ENCODE measurements at regions not wholly inside any gene's neighbourhood (a gene's known extent, or its start where the extent isn't known, plus 50 kb on each side); places are given as distances from the start of the nearest gene placed in this dataset.

DNA sequence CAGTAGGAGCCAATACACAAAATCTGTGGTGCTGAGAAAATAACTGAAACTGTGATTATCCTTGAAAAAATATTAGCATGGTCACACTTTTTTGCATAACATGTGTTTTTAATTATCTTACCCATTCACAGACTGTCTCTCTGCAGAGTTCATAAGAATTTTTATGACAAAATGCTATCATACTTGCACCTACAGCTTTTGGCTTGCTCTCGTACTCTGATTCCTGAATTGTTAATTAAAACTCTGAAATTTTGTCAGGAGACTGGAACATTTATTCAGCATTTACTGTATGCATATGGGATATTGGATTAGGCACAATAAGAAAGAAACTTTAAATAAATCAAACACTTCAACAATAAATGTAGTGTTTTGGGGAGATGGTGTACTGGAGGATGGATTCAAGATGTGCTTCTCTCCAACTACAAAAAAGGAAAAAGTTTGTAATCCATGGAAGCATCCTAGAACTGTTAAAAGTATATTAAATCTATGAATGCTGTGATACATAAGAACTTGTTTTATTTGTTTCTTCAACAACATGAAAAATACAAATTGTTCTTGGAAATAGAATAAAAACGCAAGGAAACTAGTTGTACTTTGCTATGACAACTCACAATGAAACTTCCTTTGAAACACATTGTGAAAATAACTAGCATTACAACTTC is 260.5 kb downstream of the SPATA18 start:
- DNase-seq: no peak
- TF ChIP-seq, protein P1, sequence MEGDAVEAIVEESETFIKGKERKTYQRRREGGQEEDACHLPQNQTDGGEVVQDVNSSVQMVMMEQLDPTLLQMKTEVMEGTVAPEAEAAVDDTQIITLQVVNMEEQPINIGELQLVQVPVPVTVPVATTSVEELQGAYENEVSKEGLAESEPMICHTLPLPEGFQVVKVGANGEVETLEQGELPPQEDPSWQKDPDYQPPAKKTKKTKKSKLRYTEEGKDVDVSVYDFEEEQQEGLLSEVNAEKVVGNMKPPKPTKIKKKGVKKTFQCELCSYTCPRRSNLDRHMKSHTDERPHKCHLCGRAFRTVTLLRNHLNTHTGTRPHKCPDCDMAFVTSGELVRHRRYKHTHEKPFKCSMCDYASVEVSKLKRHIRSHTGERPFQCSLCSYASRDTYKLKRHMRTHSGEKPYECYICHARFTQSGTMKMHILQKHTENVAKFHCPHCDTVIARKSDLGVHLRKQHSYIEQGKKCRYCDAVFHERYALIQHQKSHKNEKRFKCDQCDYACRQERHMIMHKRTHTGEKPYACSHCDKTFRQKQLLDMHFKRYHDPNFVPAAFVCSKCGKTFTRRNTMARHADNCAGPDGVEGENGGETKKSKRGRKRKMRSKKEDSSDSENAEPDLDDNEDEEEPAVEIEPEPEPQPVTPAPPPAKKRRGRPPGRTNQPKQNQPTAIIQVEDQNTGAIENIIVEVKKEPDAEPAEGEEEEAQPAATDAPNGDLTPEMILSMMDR (IDR thresholded peaks at IDR 0.05; ENCODE audit: unreplicated experiment): no peak
- Mint-ChIP-seq H3K4me3 (ENCODE audit: low read depth, unreplicated experiment) (no peak overlapping the region), H3K27me3 (ENCODE audit: unreplicated experiment) (no peaks in the 10 kb centered on the region), H3K9me3 (ENCODE audit: low read depth, unreplicated experiment) (no peaks in the 10 kb centered on the region), H3K27ac (ENCODE audit: unreplicated experiment) (no peak overlapping the region), H3K4me1 (ENCODE audit: low read depth, unreplicated experiment) (peaks cover 18% of the 10 kb centered on the region), H3K36me3 (ENCODE audit: insufficient read depth, unreplicated experiment) (no peaks in the 10 kb centered on the region)
- CTCF ChIA-PET: no interaction called here
- no TSS peak for BruUV-seq (replicated peaks)
- intact Hi-C loops (cut with micrococcal nuclease; ENCODE audit: unreplicated experiment): no loop called here

DNA sequence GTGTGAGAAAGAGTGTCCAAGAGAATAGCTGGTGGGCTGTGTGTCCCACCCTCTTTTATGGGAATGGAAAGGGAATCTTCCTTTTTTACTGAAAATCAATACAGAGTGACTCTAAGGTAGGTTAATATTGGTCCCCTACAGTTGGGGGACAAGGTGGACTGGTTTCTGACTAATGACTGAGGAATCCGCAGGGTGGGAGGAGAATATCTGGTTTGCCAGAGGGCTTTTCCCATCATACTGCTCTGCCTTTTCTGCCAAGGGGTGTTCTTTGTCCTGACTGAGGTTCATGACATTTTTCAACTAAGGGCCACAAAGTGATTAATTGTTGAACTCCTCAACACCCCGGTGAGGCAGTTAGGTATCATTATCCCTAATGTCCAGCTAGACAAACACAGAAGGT is 261.6 kb downstream of the SPATA18 start:
- Mint-ChIP-seq H3K27me3 (ENCODE audit: unreplicated experiment) (no peaks in the 10 kb centered on the region), H3K9me3 (ENCODE audit: low read depth, unreplicated experiment) (no peaks in the 10 kb centered on the region), H3K27ac (ENCODE audit: unreplicated experiment) (peak overlapping the region; percentile 68), H3K36me3 (ENCODE audit: insufficient read depth, unreplicated experiment) (no peaks in the 10 kb centered on the region), H3K4me3 (ENCODE audit: low read depth, unreplicated experiment) (peak overlapping the region; percentile 30), H3K4me1 (ENCODE audit: low read depth, unreplicated experiment) (peaks cover 18% of the 10 kb centered on the region)
- BruUV-seq (replicated peaks): no TSS peak
- DNase-seq: peak; percentile 67
- CTCF ChIA-PET: no interaction called here
- TF ChIP-seq, protein P1 (IDR thresholded peaks at IDR 0.05; ENCODE audit: unreplicated experiment): no peak
- intact Hi-C loops (cut with micrococcal nuclease; ENCODE audit: unreplicated experiment): no loop called here

DNA sequence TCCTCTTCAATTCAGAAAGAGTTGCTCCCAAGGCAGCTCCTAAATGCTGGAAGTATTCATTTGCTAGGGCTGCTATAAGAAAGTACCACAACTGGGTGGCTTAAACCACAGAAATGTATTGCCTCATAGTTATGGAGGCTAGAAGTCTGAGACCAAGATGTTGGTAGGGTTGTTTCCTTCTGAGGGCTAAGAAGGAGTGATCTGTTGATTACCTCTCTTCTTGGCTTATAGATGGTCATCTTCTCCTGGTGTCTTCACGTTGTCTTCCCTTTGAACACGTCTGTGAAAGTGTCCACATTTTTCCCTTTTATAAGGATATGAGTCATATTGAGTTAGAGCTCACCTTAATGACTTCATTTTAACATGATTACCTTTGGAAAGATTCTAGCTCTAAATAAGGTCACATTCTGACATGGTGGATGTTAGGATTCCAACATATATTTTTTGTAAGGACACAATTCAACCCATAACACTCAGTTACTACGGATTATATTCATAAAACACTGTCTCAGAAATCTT is 266.3 kb downstream of the SPATA18 start:
- TF ChIP-seq, protein P1 (IDR thresholded peaks at IDR 0.05; ENCODE audit: unreplicated experiment): no peak
- Mint-ChIP-seq H3K27ac (ENCODE audit: unreplicated experiment) (no peak overlapping the region), H3K4me1 (ENCODE audit: low read depth, unreplicated experiment) (peaks cover 11% of the 10 kb centered on the region), H3K9me3 (ENCODE audit: low read depth, unreplicated experiment) (no peaks in the 10 kb centered on the region), H3K36me3 (ENCODE audit: insufficient read depth, unreplicated experiment) (no peaks in the 10 kb centered on the region), H3K4me3 (ENCODE audit: low read depth, unreplicated experiment) (no peak overlapping the region), H3K27me3 (ENCODE audit: unreplicated experiment) (no peaks in the 10 kb centered on the region)
- BruUV-seq (replicated peaks): no TSS peak
- intact Hi-C loops (cut with micrococcal nuclease; ENCODE audit: unreplicated experiment): no loop called here
- CTCF ChIA-PET: no interaction called here
- DNase-seq: no peak

DNA sequence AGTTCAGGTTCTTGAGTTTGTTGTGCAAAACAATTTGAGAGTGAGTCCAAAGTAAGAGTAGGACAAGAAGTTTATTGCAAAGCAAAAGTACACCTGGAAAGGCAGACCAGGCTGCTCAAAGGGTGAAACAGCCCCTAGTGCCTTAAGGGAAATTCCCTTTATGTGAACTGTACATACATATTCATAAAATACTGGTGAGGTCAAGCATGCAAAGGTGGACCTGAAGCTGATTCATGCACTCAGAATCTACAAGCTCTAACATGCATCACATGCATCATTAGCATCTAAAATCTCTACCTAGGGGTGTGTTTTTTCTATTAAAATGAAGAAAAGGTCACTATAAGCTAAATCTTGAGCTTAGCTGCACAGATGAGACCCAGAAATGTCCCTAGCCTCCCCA is 266.9 kb downstream of the SPATA18 start:
- peaks cover 2% of the 10 kb centered on the region for H3K9me3 Mint-ChIP-seq (ENCODE audit: low read depth, unreplicated experiment)
- no peak overlapping the region for H3K4me3 Mint-ChIP-seq (ENCODE audit: low read depth, unreplicated experiment)
- no peaks in the 10 kb centered on the region for H3K36me3 Mint-ChIP-seq (ENCODE audit: insufficient read depth, unreplicated experiment)
- CTCF ChIA-PET: no interaction called here
- no peaks in the 10 kb centered on the region for H3K27me3 Mint-ChIP-seq (ENCODE audit: unreplicated experiment)
- BruUV-seq (replicated peaks): no TSS peak
- intact Hi-C loops (cut with micrococcal nuclease; ENCODE audit: unreplicated experiment): no loop called here
- no peak for DNase-seq
- TF ChIP-seq, protein P1 (IDR thresholded peaks at IDR 0.05; ENCODE audit: unreplicated experiment): no peak
- peaks cover 6% of the 10 kb centered on the region for H3K4me1 Mint-ChIP-seq (ENCODE audit: low read depth, unreplicated experiment)
- no peak overlapping the region for H3K27ac Mint-ChIP-seq (ENCODE audit: unreplicated experiment)
